ENCODE measurements at regions not wholly inside any gene's neighbourhood (a gene's known extent, or its start where the extent isn't known, plus 50 kb on each side); places are given as distances from the start of the nearest gene placed in this dataset.
"Not testable (repeated sequence)": the region's sequence is repeated elsewhere in the genome, so short reads cannot be mapped to it uniquely, and the experiment has no call there.

GRCh38 chr10:81192221-81192788 lies 654.6 kb downstream of the SH2D4B start:
- no peaks in the 10 kb centered on the region for H3K36me3 ChIP-seq
- no peak overlapping the region for H3K4me3 ChIP-seq
- no peaks in the 10 kb centered on the region for H3K4me1 ChIP-seq
- H3K27me3 ChIP-seq = no peaks in the 10 kb centered on the region
- no peak for TF ChIP-seq CTCF (IDR thresholded peaks at IDR 0.05)
- intact Hi-C loops (cut with DNase I; ENCODE audit: low total_unique reads) = no loop called here
- DNase-seq = no peak
- H3K27ac ChIP-seq = no peak overlapping the region
- H3K9me3 ChIP-seq = no peaks in the 10 kb centered on the region

GRCh38 chr10:81200801-81201200 lies 663.1 kb downstream of the SH2D4B start:
- H3K27ac ChIP-seq = no peak overlapping the region
- H3K27me3 ChIP-seq = no peaks in the 10 kb centered on the region
- no peak overlapping the region for H3K4me3 ChIP-seq
- intact Hi-C loops (cut with DNase I; ENCODE audit: low total_unique reads) = no loop called here
- H3K4me1 ChIP-seq = no peaks in the 10 kb centered on the region
- no peaks in the 10 kb centered on the region for H3K9me3 ChIP-seq
- no peak for TF ChIP-seq CTCF (IDR thresholded peaks at IDR 0.05)
- no peak for TF ChIP-seq POLR2A (IDR thresholded peaks at IDR 0.05)
- DNase-seq = no peak
- H3K36me3 ChIP-seq = no peaks in the 10 kb centered on the region

- H3K27me3 ChIP-seq; H3K4me3 ChIP-seq; DNase-seq; H3K9me3 ChIP-seq; H3K4me1 ChIP-seq; H3K36me3 ChIP-seq; H3K27ac ChIP-seq; intact Hi-C loops (cut with DNase I; ENCODE audit: low total_unique reads): not testable (repeated sequence)
These were observed 667.6 kb upstream of the NRG3 start for GRCh38 chr10:81207359-81207758.

GRCh38 chr10:81213370-81213769 lies 661.6 kb upstream of the NRG3 start:
- no peaks in the 10 kb centered on the region for H3K4me1 ChIP-seq
- H3K27me3 ChIP-seq = no peaks in the 10 kb centered on the region
- H3K27ac ChIP-seq = no peak overlapping the region
- no peaks in the 10 kb centered on the region for H3K36me3 ChIP-seq
- no peak for DNase-seq
- H3K9me3 ChIP-seq = no peaks in the 10 kb centered on the region
- intact Hi-C loops (cut with DNase I; ENCODE audit: low total_unique reads) = no loop called here
- no peak overlapping the region for H3K4me3 ChIP-seq
- TF ChIP-seq CTCF (IDR thresholded peaks at IDR 0.05) = no peak

- no peak for TF ChIP-seq POLR2A (IDR thresholded peaks at IDR 0.05)
- no peak for TF ChIP-seq CTCF (IDR thresholded peaks at IDR 0.05)
- H3K27ac ChIP-seq = no peak overlapping the region
- no peak for DNase-seq
These were observed 659.5 kb upstream of the NRG3 start for GRCh38 chr10:81215498-81215897.

GRCh38 chr10:81216949-81217348 lies 658.0 kb upstream of the NRG3 start:
- no peak overlapping the region for H3K27ac ChIP-seq
- intact Hi-C loops (cut with DNase I; ENCODE audit: low total_unique reads) = no loop called here
- H3K4me3 ChIP-seq = no peak overlapping the region
- no peak for DNase-seq
- H3K9me3 ChIP-seq = no peaks in the 10 kb centered on the region
- H3K36me3 ChIP-seq = no peaks in the 10 kb centered on the region
- H3K4me1 ChIP-seq = no peaks in the 10 kb centered on the region
- TF ChIP-seq POLR2A (IDR thresholded peaks at IDR 0.05) (no peak), CTCF (IDR thresholded peaks at IDR 0.05) (no peak)
- no peaks in the 10 kb centered on the region for H3K27me3 ChIP-seq

More at GRCh38 chr10:81215498-81215897, 659.5 kb upstream of the NRG3 start:
- Histone ChIP-seq H3K27me3 (no peaks in the 10 kb centered on the region), H3K4me3 (no peak overlapping the region), H3K36me3 (no peaks in the 10 kb centered on the region), H3K4me1 (no peaks in the 10 kb centered on the region), H3K9me3 (no peaks in the 10 kb centered on the region)
- intact Hi-C loops (cut with DNase I; ENCODE audit: low total_unique reads) = no loop called here

Measured in uterus (tissue), 3 donors.